GM12865 (cell line): ENCODE measurements at regions not wholly inside any gene's neighbourhood (a gene's known extent, or its start where the extent isn't known, plus 50 kb on each side); places are given as distances from the start of the nearest gene placed in this dataset.

Experiments used
- DNase-seq: peaks from one replicate; pipeline ENCODE4 v3.0.0; 2010; ENCODE audit warnings: low read depth
- H3K4me3 ChIP-seq: 2 replicates; pipeline ENCODE4 v1.5.1; 2011; ENCODE audit warnings: mild to moderate bottlenecking, low read depth, low read length, control low read depth
- TF ChIP-seq, protein P1 (sequence below): IDR thresholded peaks from 2 replicates; pipeline ENCODE4 v1.5.1; 2011; ENCODE audit warnings: low read length, control low read depth, low read depth, inconsistent platforms; ENCODE audit not compliant: insufficient read depth; ENCODE audit errors: missing control alignments

DNA sequence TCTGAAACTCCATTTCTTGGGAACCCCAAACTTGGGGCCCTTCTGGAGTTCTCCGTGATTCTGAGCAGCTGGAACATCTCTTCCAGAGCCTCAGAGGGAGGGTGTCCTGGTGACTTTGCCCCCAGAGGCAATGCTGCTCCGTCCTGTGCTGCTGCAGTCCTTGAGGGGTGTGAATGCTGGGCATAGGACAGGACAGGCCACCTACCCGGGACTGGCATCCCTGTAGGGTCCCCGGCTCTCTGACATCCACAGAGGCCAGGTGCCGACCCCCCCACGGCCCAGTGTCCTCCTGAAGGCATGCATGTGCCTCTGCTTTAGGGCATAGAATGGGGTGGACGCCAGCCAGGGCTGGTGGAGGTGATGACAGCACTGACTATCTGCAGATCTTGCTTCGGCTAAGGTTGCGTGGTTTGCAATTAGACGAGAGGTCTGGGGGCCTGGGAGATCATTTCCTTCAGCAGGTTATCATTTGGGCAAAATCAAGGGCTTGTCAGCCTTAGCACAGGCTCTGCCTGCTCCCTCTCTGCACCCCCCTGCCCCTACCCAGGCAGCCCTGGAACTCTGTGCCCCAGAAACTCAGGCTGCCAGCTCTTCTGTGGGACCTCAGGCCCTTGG, 136.9 kb upstream of the GPR26 start:
- TF ChIP-seq, protein P1, sequence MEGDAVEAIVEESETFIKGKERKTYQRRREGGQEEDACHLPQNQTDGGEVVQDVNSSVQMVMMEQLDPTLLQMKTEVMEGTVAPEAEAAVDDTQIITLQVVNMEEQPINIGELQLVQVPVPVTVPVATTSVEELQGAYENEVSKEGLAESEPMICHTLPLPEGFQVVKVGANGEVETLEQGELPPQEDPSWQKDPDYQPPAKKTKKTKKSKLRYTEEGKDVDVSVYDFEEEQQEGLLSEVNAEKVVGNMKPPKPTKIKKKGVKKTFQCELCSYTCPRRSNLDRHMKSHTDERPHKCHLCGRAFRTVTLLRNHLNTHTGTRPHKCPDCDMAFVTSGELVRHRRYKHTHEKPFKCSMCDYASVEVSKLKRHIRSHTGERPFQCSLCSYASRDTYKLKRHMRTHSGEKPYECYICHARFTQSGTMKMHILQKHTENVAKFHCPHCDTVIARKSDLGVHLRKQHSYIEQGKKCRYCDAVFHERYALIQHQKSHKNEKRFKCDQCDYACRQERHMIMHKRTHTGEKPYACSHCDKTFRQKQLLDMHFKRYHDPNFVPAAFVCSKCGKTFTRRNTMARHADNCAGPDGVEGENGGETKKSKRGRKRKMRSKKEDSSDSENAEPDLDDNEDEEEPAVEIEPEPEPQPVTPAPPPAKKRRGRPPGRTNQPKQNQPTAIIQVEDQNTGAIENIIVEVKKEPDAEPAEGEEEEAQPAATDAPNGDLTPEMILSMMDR, result no peak
- H3K4me3 ChIP-seq, result no peak overlapping the region
- DNase-seq, result no peak

DNA sequence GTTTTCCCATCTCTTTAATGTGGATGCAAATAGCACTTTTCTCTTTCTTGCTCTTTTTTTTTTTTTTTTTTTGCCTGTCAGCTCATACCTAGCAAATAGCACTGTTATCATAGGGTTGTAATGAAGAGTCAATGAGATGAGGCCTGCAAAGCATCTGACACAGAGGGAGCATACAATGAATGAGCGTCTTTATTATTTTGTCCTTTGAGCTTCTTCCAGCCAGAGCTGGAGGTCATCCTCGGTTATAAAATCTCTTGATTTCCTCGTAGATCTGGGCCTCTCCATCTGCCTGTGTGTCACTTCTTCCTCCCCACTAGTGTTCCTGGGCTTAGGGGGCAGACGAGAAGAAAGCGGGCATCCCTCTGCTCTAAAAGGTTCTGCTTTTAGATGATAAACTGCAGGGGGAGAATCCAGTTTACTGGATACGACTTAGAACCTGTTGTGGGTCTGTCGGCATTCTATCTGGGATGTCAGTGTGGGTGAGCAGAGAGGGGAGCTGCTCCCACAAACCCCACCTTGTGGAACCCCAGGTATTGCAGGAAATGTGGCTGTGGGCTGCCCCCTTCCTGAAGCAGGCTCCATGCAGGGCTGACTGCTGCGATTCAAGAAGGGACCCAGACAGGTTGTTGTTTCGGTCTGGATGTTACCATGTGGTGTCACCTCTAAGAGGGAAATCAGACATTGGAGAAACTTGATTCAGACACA, 135.8 kb upstream of the GPR26 start:
- TF ChIP-seq, protein P1, result no peak
- DNase-seq, result no peak
- H3K4me3 ChIP-seq, result no peak overlapping the region

GRCh38 chr10:123535386-123535785, 130.8 kb upstream of the GPR26 start:
- TF ChIP-seq, protein P1, result no peak
- DNase-seq, result no peak
- H3K4me3 ChIP-seq, result no peak overlapping the region

- TF ChIP-seq, protein P1, result no peak
- no peak for DNase-seq
- H3K4me3 ChIP-seq, result no peak overlapping the region
These were observed 129.8 kb upstream of the GPR26 start for GRCh38 chr10:123536176-123536845.

- TF ChIP-seq, protein P1, result no peak
- no peak overlapping the region for H3K4me3 ChIP-seq
- peak; percentile 62 for DNase-seq
These were observed 128.8 kb upstream of the GPR26 start for GRCh38 chr10:123537188-123537961.

DNA sequence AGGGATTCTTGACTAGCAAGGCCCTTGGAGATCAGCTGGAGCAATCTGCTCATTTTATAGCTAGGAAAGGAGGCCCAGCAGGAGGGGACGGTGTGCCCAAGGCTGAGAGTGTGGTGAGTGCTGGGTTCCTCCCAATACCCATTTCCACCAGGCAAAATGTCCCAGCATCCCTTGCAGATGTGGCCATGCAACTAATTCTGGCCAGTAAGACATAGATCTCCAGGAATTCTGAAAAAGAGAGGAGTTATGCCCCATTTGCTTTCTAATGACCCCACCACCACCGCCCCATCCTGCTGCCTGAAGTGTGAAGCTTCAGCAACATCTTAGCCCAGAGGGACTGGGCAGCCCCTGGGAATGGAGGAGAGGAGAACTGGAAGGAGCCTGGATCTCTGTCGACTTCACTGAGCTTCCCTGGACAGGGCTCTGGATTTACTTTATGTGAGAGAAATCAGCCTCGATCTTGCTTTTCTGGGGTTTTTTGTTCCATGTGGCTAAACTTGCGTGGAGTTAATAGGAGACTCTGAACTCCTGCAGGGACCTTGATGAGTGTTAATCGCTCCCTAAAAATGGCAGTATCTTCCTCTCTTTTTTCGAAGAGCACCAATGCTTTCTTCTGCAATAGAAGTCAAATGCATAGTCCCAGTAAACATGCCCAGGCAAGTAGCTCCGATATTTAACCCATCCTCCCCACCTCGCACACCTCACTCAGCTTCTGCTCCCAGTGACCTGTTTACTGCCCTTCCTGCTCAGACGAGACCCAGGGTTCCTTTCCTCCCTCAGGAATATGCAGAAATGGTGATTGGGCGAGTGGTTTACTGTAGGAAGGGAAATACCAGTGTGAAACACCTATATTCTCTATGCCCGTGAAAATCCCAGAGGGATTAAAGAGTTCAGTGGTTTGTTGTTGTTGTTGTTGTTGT, 127.5 kb upstream of the GPR26 start:
- TF ChIP-seq, protein P1, result no peak
- DNase-seq, result no peak
- no peak overlapping the region for H3K4me3 ChIP-seq
